Fibroblast of lung (primary cell): ENCODE measurements at regions not wholly inside any gene's neighbourhood (a gene's known extent, or its start where the extent isn't known, plus 50 kb on each side); places are given as distances from the start of the nearest gene placed in this dataset.

Experiments
- DNase-seq, 2 donors: peaks; one replicate each; pipeline versions ENCODE4 v3.0.0 to v3.0.0-alpha.2; 2010; ENCODE audit warnings: low read depth in 2 of 2
- H2AFZ ChIP-seq: 2 replicates; pipeline ENCODE4 v1.5.1; 2012; ENCODE audit warnings: low read length, control low read depth, inconsistent platforms
- H3K27ac ChIP-seq: 2 replicates; pipeline ENCODE4 v1.5.1; 2011; ENCODE audit warnings: low read length, control low read depth; ENCODE audit not compliant: insufficient read depth
- H3K27me3 ChIP-seq: 2 replicates; pipeline ENCODE4 v1.5.1; 2011; ENCODE audit warnings: mild to moderate bottlenecking, low read length; ENCODE audit not compliant: control insufficient read depth, insufficient read depth
- H3K36me3 ChIP-seq: 2 replicates; pipeline ENCODE4 v1.5.1; 2011; ENCODE audit warnings: low read length; ENCODE audit not compliant: control insufficient read depth, insufficient read depth
- H3K4me1 ChIP-seq: 2 replicates; pipeline ENCODE4 v1.5.1; 2011; ENCODE audit warnings: low read length; ENCODE audit not compliant: control insufficient read depth, insufficient read depth; ENCODE audit errors: extremely low read depth
- H3K4me2 ChIP-seq: 2 replicates; pipeline ENCODE4 v1.5.1; 2011; ENCODE audit warnings: low read length, control low read depth; ENCODE audit not compliant: insufficient read depth; ENCODE audit errors: extremely low read depth
- H3K4me3 ChIP-seq, 4 experiments: fragments of 200-600 bp in 1 of 4; sonication (generic) in 1 of 4; replicated peaks in 1 of 4; 2 replicates each; pipeline ENCODE4 v1.5.1; 2011 to 2016; ENCODE audit warnings: low read length in 4 of 4, low read depth in 3 of 4, mild to moderate bottlenecking in 3 of 4, control low read depth in 2 of 4, inconsistent platforms in 1 of 4, mixed read lengths in 1 of 4; ENCODE audit not compliant: insufficient read depth in 1 of 4; ENCODE audit errors: control extremely low read depth in 1 of 4
- H3K79me2 ChIP-seq: 2 replicates; pipeline ENCODE4 v1.5.1; 2012; ENCODE audit warnings: mild to moderate bottlenecking, low read length, inconsistent platforms; ENCODE audit not compliant: control insufficient read depth, insufficient read depth
- H3K9ac ChIP-seq: 2 replicates; pipeline ENCODE4 v1.5.1; 2011; ENCODE audit warnings: mild to moderate bottlenecking, low read length, control low read depth; ENCODE audit not compliant: insufficient read depth
- H3K9me3 ChIP-seq: 2 replicates; pipeline ENCODE4 v1.5.1; 2012; ENCODE audit warnings: low read depth, low read length; ENCODE audit not compliant: control insufficient read depth, insufficient read depth
- H4K20me1 ChIP-seq: 2 replicates; pipeline ENCODE4 v1.5.1; 2011; ENCODE audit warnings: low read length; ENCODE audit not compliant: control insufficient read depth, insufficient read depth; ENCODE audit errors: extremely low read depth
- CTCF ChIP-seq, 2 donors: IDR thresholded peaks in 1 of 2; conservative IDR thresholded peaks in 1 of 2; 1 replicate in 1 of 2; 2 replicates in 1 of 2; pipeline ENCODE4 v1.5.1; 2011 to 2012; ENCODE audit warnings: low read length in 2 of 2, control low read depth in 1 of 2, inconsistent platforms in 1 of 2, low read depth in 1 of 2, mild to moderate bottlenecking in 1 of 2
- EZH2 ChIP-seq: IDR thresholded peaks from 2 replicates; pipeline ENCODE4 v1.5.1; 2012; ENCODE audit warnings: low read length, control low read depth, mild to moderate bottlenecking; ENCODE audit errors: missing control alignments

GRCh38 chr2:122539920-122540319 lies 784.5 kb downstream of the TSN start:
- Histone ChIP-seq H3K4me1 (no peaks in the 10 kb centered on the region), H2AFZ (no peak overlapping the region), H3K4me2 (no peak overlapping the region), H4K20me1 (no peaks in the 10 kb centered on the region), H3K27ac (no peak overlapping the region), H3K9me3 (no peaks in the 10 kb centered on the region), H3K79me2 (no peaks in the 10 kb centered on the region), H3K36me3 (no peaks in the 10 kb centered on the region), H3K27me3 (no peaks in the 10 kb centered on the region), H3K4me3 (no peak overlapping the region), H3K9ac (no peak overlapping the region)
- TF ChIP-seq EZH2 (no peak), CTCF (conservative IDR thresholded peaks at IDR 0.05 in 1 of 2, IDR thresholded peaks at IDR 0.05 in 1 of 2; ENCODE audit: low read depth in 1 of 2, low read length in 2 of 2) (no peak)
- DNase-seq = no peak

DNA sequence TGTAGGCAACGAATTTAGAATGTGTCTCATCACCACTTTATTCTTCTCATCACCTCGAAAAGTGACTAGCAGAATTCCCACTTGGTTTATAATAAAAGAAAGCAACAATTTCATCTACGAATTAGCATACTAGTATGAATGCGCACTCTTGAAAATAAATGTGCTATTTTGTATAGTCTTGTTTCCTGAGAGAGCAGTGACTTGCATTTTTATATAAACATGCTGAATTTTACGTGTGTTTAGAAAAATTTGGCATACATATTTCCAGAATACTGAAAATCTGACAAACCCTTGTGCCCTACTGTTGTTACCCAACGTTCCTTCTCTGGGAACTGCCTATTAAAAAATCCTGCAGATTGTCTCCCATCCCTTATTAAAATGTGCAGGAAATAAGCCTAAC lies 786.8 kb downstream of the TSN start:
- no peaks in the 10 kb centered on the region for H3K9me3 ChIP-seq

GRCh38 chr2:122542646-122543045 lies 787.2 kb downstream of the TSN start:
- no peaks in the 10 kb centered on the region for H3K36me3 ChIP-seq
- no peaks in the 10 kb centered on the region for H3K79me2 ChIP-seq
- H3K9ac ChIP-seq = no peak overlapping the region
- DNase-seq = no peak
- no peaks in the 10 kb centered on the region for H3K27me3 ChIP-seq
- no peaks in the 10 kb centered on the region for H3K9me3 ChIP-seq
- H3K4me3 ChIP-seq = no peak overlapping the region
- H3K4me1 ChIP-seq = no peaks in the 10 kb centered on the region
- no peak overlapping the region for H3K4me2 ChIP-seq
- H4K20me1 ChIP-seq = no peaks in the 10 kb centered on the region
- TF ChIP-seq CTCF (conservative IDR thresholded peaks at IDR 0.05 in 1 of 2, IDR thresholded peaks at IDR 0.05 in 1 of 2; ENCODE audit: low read depth in 1 of 2, low read length in 2 of 2) (no peak), EZH2 (no peak)
- H2AFZ ChIP-seq = no peak overlapping the region
- no peak overlapping the region for H3K27ac ChIP-seq

More for the DNA sequence above, 786.8 kb downstream of the TSN start:
- Histone ChIP-seq H3K4me1 (no peaks in the 10 kb centered on the region), H3K27ac (no peak overlapping the region), H3K79me2 (no peaks in the 10 kb centered on the region), H2AFZ (no peak overlapping the region), H3K27me3 (no peaks in the 10 kb centered on the region), H3K4me3 (no peak overlapping the region), H3K4me2 (no peak overlapping the region), H3K9ac (no peak overlapping the region), H4K20me1 (no peaks in the 10 kb centered on the region), H3K36me3 (no peaks in the 10 kb centered on the region)
- TF ChIP-seq CTCF (conservative IDR thresholded peaks at IDR 0.05 in 1 of 2, IDR thresholded peaks at IDR 0.05 in 1 of 2; ENCODE audit: low read depth in 1 of 2, low read length in 2 of 2) (no peak), EZH2 (no peak)
- no peak for DNase-seq
